ENCODE measurements at regions not wholly inside any gene's neighbourhood (a gene's known extent, or its start where the extent isn't known, plus 50 kb on each side); places are given as distances from the start of the nearest gene placed in this dataset.

- DNase-seq (ENCODE audit: low spot score) = no peak
Observed at GRCh38 chr1:22376546-22376945, 75.1 kb upstream of the ZBTB40 start.

GRCh38 chr1:22376976-22377375 lies 74.7 kb upstream of the ZBTB40 start:
- no peak for DNase-seq (ENCODE audit: low spot score)

- DNase-seq (ENCODE audit: low spot score) = no peak
Observed at GRCh38 chr1:22379566-22379965, 72.1 kb upstream of the ZBTB40 start.

GRCh38 chr1:22380024-22380785 lies 71.4 kb upstream of the ZBTB40 start:
- no peak for DNase-seq (ENCODE audit: low spot score)

- DNase-seq (ENCODE audit: low spot score) = no peak
Observed at GRCh38 chr1:22383526-22384294, 67.9 kb upstream of the ZBTB40 start.

GRCh38 chr1:22385537-22385936 lies 66.1 kb upstream of the ZBTB40 start:
- no peak for DNase-seq (ENCODE audit: low spot score)

- no peak for DNase-seq (ENCODE audit: low spot score)
Observed at GRCh38 chr1:22386774-22387173, 64.9 kb upstream of the ZBTB40 start.

- peak; percentile 79 for DNase-seq (ENCODE audit: low spot score)
Observed at GRCh38 chr1:22387919-22388580, 63.6 kb upstream of the ZBTB40 start.

GRCh38 chr1:22388671-22389450 lies 62.8 kb upstream of the ZBTB40 start:
- peak; percentile 41 for DNase-seq (ENCODE audit: low spot score)

- DNase-seq (ENCODE audit: low spot score) = no peak
Observed at GRCh38 chr1:22393587-22393986, 58.1 kb upstream of the ZBTB40 start.

GRCh38 chr1:22398656-22399420 lies 52.8 kb upstream of the ZBTB40 start:
- DNase-seq (ENCODE audit: low spot score) = no peak

- no peak for DNase-seq (ENCODE audit: low spot score)
Observed at GRCh38 chr1:22399421-22400091, 52.1 kb upstream of the ZBTB40 start.

Data from mucosa of gallbladder (tissue), 1 donor.